ENCODE measurements at regions not wholly inside any gene's neighbourhood (a gene's known extent, or its start where the extent isn't known, plus 50 kb on each side); places are given as distances from the start of the nearest gene placed in this dataset.

- no peak for TF ChIP-seq CTCF (conservative IDR thresholded peaks at IDR 0.05; ENCODE audit: low read depth, low read length)
- no peak for TF ChIP-seq EZH2 (IDR thresholded peaks at IDR 0.05; ENCODE audit: low read length, unreplicated experiment)
Measured at GRCh38 chr2:228268756-228269155, 87.3 kb upstream of the SPHKAP start.
